T-helper 2 cell treated with Interferon-gamma antibody and Interleukin-4, amounts not matched to agents 5 μg/mL and 100 μg/mL, for 36 hours (primary cell): ENCODE measurements at regions not wholly inside any gene's neighbourhood (a gene's known extent, or its start where the extent isn't known, plus 50 kb on each side); places are given as distances from the start of the nearest gene placed in this dataset.

Source experiments
- DNase-seq: peaks from one replicate; pipeline ENCODE4 v3.0.0; 2021; ENCODE audit warnings: low spot score
- H3K27ac Mint-ChIP-seq: one replicate; pipeline ENCODE4 v1.8.0; 2021; ENCODE audit warnings: mild to moderate bottlenecking, mixed read lengths
- H3K27me3 Mint-ChIP-seq: one replicate; pipeline ENCODE4 v1.8.0; 2021; ENCODE audit warnings: low read depth, mixed read lengths
- H3K36me3 Mint-ChIP-seq: one replicate; pipeline ENCODE4 v1.8.0; 2021; ENCODE audit warnings: low read depth, mixed read lengths
- H3K4me1 Mint-ChIP-seq: one replicate; pipeline ENCODE4 v1.8.0; 2021; ENCODE audit warnings: low read depth, mixed read lengths
- H3K4me3 Mint-ChIP-seq: one replicate; pipeline ENCODE4 v1.8.0; 2022; ENCODE audit warnings: mild to moderate bottlenecking, moderate library complexity, mixed read lengths
- H3K9me3 Mint-ChIP-seq: one replicate; pipeline ENCODE4 v1.8.0; 2021; ENCODE audit warnings: mixed read lengths

DNA sequence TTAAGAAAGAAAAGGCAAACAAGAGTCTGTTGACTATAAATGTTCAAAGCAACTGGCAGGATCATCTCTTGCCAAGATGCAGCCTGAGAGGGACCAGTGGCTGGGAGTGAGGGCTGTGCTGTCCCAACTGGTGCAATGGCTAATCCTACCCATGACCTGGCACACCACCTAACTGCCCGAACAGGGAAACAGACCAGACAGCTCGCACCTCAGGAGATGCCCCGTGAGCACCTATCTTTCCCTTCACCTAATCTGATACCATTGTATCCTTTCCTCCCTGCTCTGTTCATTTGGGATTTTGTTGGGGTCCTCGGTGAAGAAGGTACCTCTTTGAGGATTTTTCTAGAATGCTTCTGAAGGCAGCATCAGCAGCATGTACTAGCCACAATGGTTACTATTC, 206.5 kb upstream of the MAMLD1 start:
- DNase-seq = no peak
- Mint-ChIP-seq H3K36me3 (no peaks in the 10 kb centered on the region), H3K9me3 (no peaks in the 10 kb centered on the region), H3K4me3 (no peak overlapping the region), H3K4me1 (no peaks in the 10 kb centered on the region), H3K27ac (no peak overlapping the region), H3K27me3 (no peaks in the 10 kb centered on the region)

DNA sequence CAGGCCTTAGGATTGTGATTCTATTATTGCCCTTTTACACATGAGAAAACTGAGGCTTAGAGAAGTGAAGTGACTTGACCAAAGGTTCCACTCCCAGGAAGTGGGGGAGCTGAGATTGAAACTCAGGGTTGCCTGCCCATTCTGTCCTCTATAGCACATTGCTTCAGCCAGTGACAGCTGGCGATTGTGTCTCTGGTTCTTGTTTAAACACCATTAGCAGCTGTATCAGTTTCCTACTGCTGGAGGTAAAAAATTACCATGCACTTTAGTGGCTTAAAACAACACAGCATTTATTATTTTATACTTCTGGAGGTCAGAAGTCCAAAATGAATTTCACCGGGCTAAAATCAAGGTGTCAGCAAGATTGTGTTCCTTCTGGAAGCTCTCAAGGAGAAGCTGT, 205.8 kb upstream of the MAMLD1 start:
- no peaks in the 10 kb centered on the region for H3K27me3 Mint-ChIP-seq

GRCh38 chrX:150158554-150159332, 204.4 kb upstream of the MAMLD1 start:
- Mint-ChIP-seq H3K9me3 (no peaks in the 10 kb centered on the region), H3K4me1 (no peaks in the 10 kb centered on the region), H3K36me3 (no peaks in the 10 kb centered on the region), H3K27me3 (no peaks in the 10 kb centered on the region), H3K4me3 (no peak overlapping the region), H3K27ac (no peak overlapping the region)
- no peak for DNase-seq

More for the DNA sequence above, 205.8 kb upstream of the MAMLD1 start:
- no peaks in the 10 kb centered on the region for H3K9me3 Mint-ChIP-seq
- no peak overlapping the region for H3K27ac Mint-ChIP-seq
- H3K36me3 Mint-ChIP-seq = no peaks in the 10 kb centered on the region
- no peak for DNase-seq
- no peaks in the 10 kb centered on the region for H3K4me1 Mint-ChIP-seq
- no peak overlapping the region for H3K4me3 Mint-ChIP-seq

DNA sequence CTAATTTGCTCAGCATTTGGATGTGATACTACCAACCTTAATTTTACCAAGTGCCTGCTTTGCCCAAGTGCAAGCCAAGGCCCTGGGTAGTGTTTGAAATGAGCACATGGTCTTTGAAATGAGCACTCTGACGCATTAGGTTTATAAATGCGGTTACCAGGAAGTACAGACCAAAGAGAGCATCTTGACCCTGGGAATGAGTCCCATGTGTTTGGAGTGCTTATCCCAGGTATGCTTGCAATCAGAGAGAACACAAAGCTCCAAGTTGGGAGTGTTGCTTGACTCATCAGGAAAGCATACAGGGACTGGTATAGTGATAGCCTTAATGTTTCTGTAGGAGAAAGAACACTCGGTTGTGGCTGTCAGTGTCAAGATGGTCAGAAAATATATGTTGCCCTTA, 203.6 kb upstream of the MAMLD1 start:
- Mint-ChIP-seq H3K9me3 (no peaks in the 10 kb centered on the region), H3K27me3 (no peaks in the 10 kb centered on the region), H3K4me3 (no peak overlapping the region), H3K36me3 (no peaks in the 10 kb centered on the region), H3K27ac (no peak overlapping the region), H3K4me1 (no peaks in the 10 kb centered on the region)
- no peak for DNase-seq

- Mint-ChIP-seq H3K9me3 (no peaks in the 10 kb centered on the region), H3K4me3 (no peak overlapping the region), H3K36me3 (no peaks in the 10 kb centered on the region), H3K4me1 (no peaks in the 10 kb centered on the region), H3K27me3 (no peaks in the 10 kb centered on the region), H3K27ac (no peak overlapping the region)
- DNase-seq = no peak
These were observed 202.5 kb upstream of the MAMLD1 start for GRCh38 chrX:150160656-150161055.

DNA sequence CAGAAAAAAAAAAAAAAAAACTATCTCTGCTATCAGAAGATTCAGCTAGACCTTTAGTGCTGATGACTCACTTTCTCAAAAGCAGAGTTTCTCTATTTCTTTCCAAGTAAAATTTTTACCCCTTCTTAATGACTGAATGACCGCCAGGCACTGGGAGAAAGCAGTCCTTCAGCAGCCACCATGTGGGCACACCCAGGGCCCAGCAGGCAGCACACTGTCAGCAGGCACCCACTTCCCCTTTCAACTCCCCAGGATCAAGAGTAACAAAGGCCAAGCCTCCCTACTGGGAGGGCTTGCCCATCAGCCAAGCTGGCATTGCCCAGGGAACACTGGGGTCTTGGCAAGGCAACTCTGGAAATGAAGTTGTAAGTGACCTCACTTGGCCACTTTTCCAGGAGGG, 201.9 kb upstream of the MAMLD1 start:
- Mint-ChIP-seq H3K27ac (no peak overlapping the region), H3K4me3 (no peak overlapping the region), H3K4me1 (no peaks in the 10 kb centered on the region), H3K36me3 (no peaks in the 10 kb centered on the region), H3K27me3 (no peaks in the 10 kb centered on the region), H3K9me3 (no peaks in the 10 kb centered on the region)
- no peak for DNase-seq

DNA sequence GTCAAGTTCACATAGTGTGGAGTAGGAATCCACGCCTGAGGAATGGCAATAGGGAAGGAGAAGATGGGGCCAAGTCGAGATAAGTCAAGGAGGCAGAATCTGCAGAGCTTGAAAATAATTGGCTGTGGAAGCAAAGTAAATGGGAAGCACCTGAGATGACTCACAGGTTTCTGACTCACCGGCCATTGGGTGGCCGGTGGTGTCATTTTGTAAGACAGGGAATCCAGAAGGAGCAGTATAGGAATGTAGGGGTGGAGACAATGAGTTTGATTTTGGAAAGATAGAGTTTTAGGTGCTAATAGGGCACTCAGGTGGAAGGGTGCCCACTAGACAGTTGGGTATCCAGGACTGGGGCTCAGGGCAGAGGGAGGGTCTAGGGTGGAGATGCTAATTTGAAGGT, 201.0 kb upstream of the MAMLD1 start:
- no peak overlapping the region for H3K27ac Mint-ChIP-seq
- H3K27me3 Mint-ChIP-seq = no peaks in the 10 kb centered on the region
- DNase-seq = no peak
- H3K4me1 Mint-ChIP-seq = no peaks in the 10 kb centered on the region
- no peak overlapping the region for H3K4me3 Mint-ChIP-seq
- no peaks in the 10 kb centered on the region for H3K9me3 Mint-ChIP-seq
- no peaks in the 10 kb centered on the region for H3K36me3 Mint-ChIP-seq

GRCh38 chrX:150163221-150163930, 199.7 kb upstream of the MAMLD1 start:
- Mint-ChIP-seq H3K4me1 (no peaks in the 10 kb centered on the region), H3K36me3 (no peaks in the 10 kb centered on the region), H3K27ac (no peak overlapping the region), H3K27me3 (no peaks in the 10 kb centered on the region), H3K4me3 (no peak overlapping the region), H3K9me3 (no peaks in the 10 kb centered on the region)
- DNase-seq = no peak

DNA sequence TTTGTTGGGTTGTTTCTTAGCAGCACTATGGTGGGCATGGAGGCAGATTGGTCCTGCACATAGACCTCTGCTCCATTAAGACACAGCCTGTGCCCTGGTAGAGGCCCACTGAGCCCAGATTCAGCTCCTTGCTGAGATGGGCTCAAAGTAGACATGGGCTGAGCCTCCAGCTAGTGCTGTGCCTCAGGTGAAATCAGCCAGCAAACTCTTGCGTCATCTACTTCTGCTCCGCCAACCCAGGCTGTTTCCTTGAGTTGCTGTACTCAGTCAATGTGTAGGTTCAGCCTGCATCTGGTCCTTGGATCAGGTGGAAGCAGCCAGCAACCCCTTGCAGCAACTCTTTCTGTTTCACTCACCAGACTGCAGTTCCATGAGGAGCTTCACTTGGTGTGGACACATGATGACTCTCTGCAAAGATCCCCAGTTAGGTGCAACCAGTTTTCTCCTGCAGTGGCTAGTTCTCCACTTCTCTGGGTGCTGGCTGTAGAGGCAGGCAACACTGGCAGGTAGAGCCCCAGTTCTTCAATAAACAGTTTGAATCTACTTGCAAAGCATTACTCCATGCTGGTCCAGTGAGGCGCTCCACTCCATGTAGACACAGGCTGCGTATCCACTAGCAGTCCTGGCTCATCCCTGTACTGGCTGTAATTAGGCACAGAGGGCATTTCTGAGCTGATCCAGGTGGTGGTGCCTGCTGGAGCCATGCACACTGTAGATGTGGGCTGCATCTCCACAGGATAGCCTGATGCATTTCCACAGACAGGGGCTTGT, 199.0 kb upstream of the MAMLD1 start:
- Mint-ChIP-seq H3K36me3 (no peaks in the 10 kb centered on the region), H3K4me1 (no peaks in the 10 kb centered on the region), H3K9me3 (no peaks in the 10 kb centered on the region), H3K27ac (no peak overlapping the region), H3K27me3 (no peaks in the 10 kb centered on the region), H3K4me3 (no peak overlapping the region)
- no peak for DNase-seq

DNA sequence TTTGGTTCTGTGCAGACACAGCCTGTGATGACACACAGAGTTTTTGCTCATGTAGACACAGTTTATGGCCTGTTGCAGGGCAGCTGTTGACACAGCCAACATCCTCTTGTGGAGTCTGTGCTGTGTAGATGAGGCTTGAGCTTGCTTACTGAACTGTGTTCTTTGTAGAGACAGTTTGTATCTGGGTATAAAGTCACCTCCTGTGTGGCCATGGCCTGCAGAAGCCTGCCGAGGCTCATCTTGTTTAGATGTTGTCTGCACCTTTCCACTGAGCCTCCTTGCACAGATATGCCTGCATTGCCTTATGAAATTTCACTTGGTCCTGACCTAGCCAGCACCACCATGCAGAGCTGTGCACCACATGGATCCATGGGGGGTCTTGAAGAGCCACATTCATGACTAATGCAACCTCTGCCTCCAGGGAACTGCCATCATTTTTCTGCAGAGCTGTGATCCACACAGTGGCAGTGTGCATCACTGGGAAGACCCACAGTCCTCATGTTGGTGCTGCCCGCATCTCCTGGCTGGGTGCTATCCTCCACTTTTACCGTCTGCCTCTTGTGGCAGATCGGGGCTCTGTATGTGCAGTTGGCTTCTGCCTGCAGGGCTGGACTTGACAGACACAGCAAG, 198.0 kb upstream of the MAMLD1 start:
- H3K27ac Mint-ChIP-seq = no peak overlapping the region
- no peaks in the 10 kb centered on the region for H3K4me1 Mint-ChIP-seq
- no peaks in the 10 kb centered on the region for H3K9me3 Mint-ChIP-seq
- no peaks in the 10 kb centered on the region for H3K27me3 Mint-ChIP-seq
- no peak overlapping the region for H3K4me3 Mint-ChIP-seq
- DNase-seq = no peak
- no peaks in the 10 kb centered on the region for H3K36me3 Mint-ChIP-seq

GRCh38 chrX:150165776-150166610, 197.1 kb upstream of the MAMLD1 start:
- Mint-ChIP-seq H3K9me3 (no peaks in the 10 kb centered on the region), H3K36me3 (no peaks in the 10 kb centered on the region), H3K4me3 (no peak overlapping the region), H3K27ac (no peak overlapping the region), H3K27me3 (no peaks in the 10 kb centered on the region), H3K4me1 (no peaks in the 10 kb centered on the region)
- no peak for DNase-seq

GRCh38 chrX:150167482-150168324, 195.4 kb upstream of the MAMLD1 start:
- DNase-seq = no peak
- no peak overlapping the region for H3K27ac Mint-ChIP-seq
- no peaks in the 10 kb centered on the region for H3K36me3 Mint-ChIP-seq
- H3K27me3 Mint-ChIP-seq = no peaks in the 10 kb centered on the region
- no peaks in the 10 kb centered on the region for H3K9me3 Mint-ChIP-seq
- no peak overlapping the region for H3K4me3 Mint-ChIP-seq
- no peaks in the 10 kb centered on the region for H3K4me1 Mint-ChIP-seq
